Activated effector memory CD4-positive, alpha-beta T cell treated with anti-CD3 and anti-CD28 coated beads, Interleukin-2, amount 50 U/mL, for 16 hours (primary cell): ENCODE measurements at regions not wholly inside any gene's neighbourhood (a gene's known extent, or its start where the extent isn't known, plus 50 kb on each side); places are given as distances from the start of the nearest gene placed in this dataset.
"Not testable (repeated sequence)": the region's sequence is repeated elsewhere in the genome, so short reads cannot be mapped to it uniquely, and the experiment has no call there.

Experiments used
- DNase-seq: peaks from one replicate; pipeline ENCODE4 v3.0.0-alpha.2; 2020

- no peak for DNase-seq
These were observed 365.1 kb downstream of the MAGEB5 start for GRCh38 chrX:26581091-26581490.

- DNase-seq = no peak
These were observed 364.1 kb downstream of the MAGEB5 start for GRCh38 chrX:26580021-26580420.

GRCh38 chrX:26574234-26574633 lies 358.3 kb downstream of the MAGEB5 start:
- DNase-seq = no peak

- no peak for DNase-seq
These were observed 346.2 kb downstream of the MAGEB5 start for GRCh38 chrX:26562156-26562555.

DNA sequence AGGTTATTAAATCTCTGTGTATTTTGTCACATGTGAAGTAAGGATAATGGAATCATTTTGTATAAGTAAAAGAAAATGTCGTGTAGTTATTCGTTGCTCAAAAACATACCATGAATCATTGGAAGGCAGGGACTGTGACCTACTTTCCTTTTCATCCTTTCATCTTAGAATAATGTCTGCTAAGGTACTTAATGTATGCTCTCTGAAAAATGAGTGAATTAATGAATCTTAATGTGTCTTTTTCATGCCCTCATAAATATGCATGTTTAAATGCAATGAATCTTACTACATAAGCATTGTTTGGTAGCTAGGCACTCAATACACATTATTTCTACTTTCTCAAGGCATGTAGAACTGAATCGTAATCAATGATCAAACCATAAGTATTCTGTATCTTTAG lies 343.9 kb downstream of the MAGEB5 start:
- DNase-seq = no peak

GRCh38 chrX:26558719-26559386 lies 342.9 kb downstream of the MAGEB5 start:
- DNase-seq = no peak

DNA sequence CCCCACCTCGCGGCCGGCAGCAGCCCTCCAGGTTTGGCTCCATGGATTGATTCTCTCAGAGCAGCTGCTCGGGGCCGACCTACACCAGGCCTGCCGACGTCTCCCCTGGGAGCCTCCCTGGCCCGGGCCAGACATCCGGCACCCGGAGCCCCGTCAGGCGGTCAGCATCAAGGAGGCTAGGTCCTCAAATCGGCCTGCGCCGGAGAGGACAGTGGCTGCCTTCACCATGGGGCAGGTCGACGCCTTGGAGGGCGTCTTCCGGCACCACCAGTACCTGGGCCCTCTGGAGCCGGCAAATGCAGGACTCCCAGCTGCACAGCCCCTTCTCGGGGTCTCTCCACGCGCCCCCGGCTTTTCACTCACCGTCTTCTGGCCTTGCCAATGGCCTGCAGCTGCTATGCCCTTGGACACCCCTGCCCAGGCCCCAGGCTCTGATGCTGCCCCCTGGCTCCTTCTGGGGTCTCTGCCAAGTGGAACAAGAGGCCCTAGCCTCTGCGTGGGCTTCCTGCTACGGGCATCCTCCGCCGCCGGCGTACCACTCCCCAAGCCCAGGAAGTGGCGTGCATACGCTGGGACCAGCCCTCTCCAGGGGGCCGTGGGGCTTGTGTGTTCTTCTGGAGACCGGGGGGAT lies 341.8 kb downstream of the MAGEB5 start:
- no peak for DNase-seq

GRCh38 chrX:26525768-26526167 lies 309.8 kb downstream of the MAGEB5 start:
- DNase-seq = not testable (repeated sequence)

- no peak for DNase-seq
These were observed 306.5 kb downstream of the MAGEB5 start for GRCh38 chrX:26522501-26522900.

DNA sequence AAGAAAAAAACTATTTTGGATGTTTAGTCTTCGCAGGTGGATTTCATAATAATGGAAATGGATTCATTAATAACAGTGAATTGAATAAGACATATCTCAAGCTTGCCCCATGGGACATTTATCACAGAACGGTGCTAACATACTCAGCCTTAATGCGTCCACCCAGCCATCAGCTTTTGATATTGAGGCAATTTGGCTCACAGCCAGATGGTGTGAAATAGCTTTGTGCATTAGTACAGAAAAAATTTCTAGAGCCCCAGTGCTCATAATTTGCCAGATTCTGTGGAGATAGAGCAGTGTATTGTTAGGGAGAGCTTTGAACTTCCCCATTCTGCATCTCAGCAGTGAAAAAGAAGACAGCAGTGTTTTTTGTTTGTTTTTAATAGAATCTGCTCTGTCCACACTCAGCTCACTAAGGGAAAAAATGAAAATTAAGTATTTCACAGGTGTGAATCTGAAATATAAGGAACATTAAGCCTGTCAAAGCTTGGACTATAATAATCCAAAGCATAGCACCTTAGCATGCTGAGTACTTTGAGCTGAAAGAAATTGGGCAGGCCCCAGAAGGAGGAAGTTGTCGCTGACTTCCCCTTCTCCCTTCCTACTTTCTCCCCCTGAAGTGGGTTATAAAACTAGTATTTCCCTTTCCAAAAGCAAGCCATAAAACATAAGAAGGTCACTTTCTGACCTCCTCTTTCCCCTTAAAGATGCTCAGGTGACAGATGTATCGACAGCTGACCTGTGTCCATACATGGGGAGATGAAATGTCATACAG lies 295.8 kb downstream of the MAGEB5 start:
- no peak for DNase-seq

GRCh38 chrX:26470941-26471340 lies 255.0 kb downstream of the MAGEB5 start:
- no peak for DNase-seq

DNA sequence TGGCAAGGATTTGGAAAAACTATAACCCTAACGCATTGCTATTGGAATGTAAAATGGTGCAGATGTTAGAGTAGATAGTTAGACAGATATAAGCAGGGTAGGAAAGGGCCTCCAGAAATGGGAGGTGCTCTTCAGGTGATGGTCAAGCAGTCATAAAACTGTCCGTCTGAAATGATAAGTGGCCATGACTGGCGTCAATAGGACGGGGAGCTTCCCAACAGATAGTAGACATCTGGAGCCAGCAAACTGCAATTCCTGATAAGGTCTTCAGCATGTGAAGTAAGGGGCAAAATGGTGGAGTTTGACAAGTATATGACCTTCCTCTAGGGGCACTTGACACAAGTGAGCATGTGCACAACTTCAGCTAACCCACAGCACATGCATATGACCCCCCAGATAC lies 250.4 kb downstream of the MAGEB5 start:
- no peak for DNase-seq

DNA sequence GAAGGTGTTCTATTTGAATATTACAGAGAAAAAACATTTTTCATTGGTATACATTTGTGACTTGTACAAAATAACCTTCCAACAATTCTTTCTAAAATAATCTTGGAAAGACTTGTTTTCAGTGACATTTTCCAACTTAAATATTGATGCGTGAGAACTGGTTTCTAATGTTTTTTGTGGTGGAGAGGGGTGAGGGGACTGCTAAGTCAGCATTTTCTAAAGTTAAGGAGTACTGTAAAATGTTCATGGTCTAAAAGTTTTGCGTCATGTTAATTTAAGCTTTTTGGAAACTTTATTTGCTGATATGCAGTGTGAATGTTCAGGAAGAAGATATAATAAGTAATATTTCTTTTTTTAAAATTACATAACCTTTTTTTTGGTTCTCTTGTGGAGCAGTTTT lies 229.3 kb downstream of the MAGEB5 start:
- DNase-seq = no peak

GRCh38 chrX:26444417-26444816 lies 228.4 kb downstream of the MAGEB5 start:
- not testable (repeated sequence) for DNase-seq

DNA sequence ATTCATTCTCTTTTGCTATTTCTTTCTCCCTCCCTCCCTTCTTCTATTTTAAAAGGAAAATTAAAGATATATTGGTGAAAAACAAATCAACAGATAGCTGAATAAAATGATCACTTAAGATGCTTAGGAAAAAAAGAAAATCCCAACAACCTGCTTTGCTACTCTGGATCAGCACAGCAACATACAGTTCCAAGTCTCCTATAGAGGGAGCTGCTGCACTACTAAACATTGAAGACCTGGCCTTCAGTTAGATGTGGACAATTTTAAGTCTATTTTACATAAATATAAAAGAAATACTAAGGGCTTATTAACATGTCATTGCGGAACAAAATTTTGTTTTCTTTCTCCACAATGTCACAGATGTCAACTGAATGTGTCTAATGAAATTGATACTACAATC lies 226.4 kb downstream of the MAGEB5 start:
- no peak for DNase-seq

GRCh38 chrX:26414534-26414933 lies 198.6 kb downstream of the MAGEB5 start:
- DNase-seq = no peak

DNA sequence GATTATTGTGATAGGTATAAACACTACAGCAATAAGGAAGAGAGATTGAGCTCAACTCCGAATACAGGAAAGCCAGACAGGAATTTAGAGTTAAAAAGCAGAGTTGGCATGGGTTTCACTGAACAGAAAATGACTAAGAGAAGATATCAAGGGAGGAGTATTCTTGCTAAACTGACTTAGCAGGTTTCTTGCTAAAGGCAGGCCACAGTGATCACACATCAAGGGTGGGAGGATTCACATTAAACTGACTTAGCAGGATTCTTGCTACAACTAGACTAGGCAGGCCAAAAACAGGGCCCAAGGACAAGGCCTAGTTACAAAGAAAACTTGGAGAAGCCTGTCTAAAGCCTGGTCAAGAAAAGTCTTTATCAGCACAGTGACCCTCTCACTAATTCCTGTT lies 195.1 kb downstream of the MAGEB5 start:
- DNase-seq = no peak

- DNase-seq = no peak
These were observed 193.7 kb downstream of the MAGEB5 start for GRCh38 chrX:26409636-26410035.

- DNase-seq = no peak
These were observed 171.9 kb downstream of the MAGEB5 start for GRCh38 chrX:26387906-26388305.

- DNase-seq = no peak
These were observed 160.2 kb downstream of the MAGEB5 start for GRCh38 chrX:26376037-26376708.

DNA sequence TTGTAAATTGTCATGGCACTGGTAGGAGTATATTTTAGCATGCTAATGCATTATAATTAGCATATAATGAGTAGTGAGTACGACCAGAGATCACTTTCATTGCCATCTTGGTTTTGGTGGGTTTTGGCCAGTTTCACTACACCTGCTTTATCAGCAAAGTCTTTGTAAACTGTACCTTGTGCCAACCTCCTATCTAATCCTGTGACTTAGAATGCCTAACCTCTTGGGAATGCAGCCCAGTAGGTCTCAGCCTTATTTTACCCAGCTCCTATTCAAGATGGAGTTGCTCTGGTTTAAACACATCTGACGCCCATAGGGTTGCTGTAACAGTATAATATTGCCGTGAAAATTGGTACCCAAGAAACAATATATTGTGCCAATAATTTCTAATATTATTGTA lies 159.4 kb downstream of the MAGEB5 start:
- DNase-seq = no peak

DNA sequence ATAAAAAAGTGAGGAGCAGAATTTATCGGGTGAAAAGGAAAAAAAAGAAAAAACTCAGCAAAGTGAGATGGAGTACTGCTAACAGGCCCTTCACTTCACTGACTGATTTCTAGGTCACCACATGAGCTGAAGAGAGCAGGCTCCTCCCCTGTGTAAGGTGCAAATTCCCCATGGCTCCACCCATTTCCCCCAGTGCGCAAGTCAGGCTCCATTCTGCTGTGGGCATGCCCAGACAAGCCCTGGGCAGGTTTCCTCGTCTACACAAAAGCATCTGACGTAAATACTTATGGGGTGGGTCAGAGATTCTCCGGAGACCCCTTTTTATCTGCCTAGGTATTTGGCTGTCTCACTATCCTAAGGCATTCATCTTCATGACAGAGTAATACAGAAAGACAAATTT lies 157.9 kb downstream of the MAGEB5 start:
- no peak for DNase-seq

- no peak for DNase-seq
These were observed 137.0 kb downstream of the MAGEB5 start for GRCh38 chrX:26352891-26353430.
